ENCODE measurements at regions not wholly inside any gene's neighbourhood (a gene's known extent, or its start where the extent isn't known, plus 50 kb on each side); places are given as distances from the start of the nearest gene placed in this dataset.

- Mint-ChIP-seq H3K4me1 (no peaks in the 10 kb centered on the region), H3K4me3 (no peak overlapping the region), H3K27me3 (ENCODE audit: low read depth) (no peaks in the 10 kb centered on the region), H3K9me3 (no peaks in the 10 kb centered on the region), H3K36me3 (no peaks in the 10 kb centered on the region), H3K27ac (no peak overlapping the region)
- DNase-seq (ENCODE audit: low spot score): no peak
- ChIA-PET POLR2A (no interaction called here), CTCF (no interaction called here)
- TF ChIP-seq SOX15 (CRISPR knock-in tag; IDR thresholded peaks at IDR 0.05): no peak
- TF ChIP-seq ATF6 (CRISPR knock-in tag; IDR thresholded peaks at IDR 0.05): no peak
- TF ChIP-seq NR1H2 (CRISPR knock-in tag; IDR thresholded peaks at IDR 0.05): no peak
- TF ChIP-seq ATF2 (CRISPR knock-in tag; IDR thresholded peaks at IDR 0.05; ENCODE audit: borderline replicate concordance, low read depth): no peak
- no peak for TF ChIP-seq ZNF532 (CRISPR knock-in tag; IDR thresholded peaks at IDR 0.05; ENCODE audit: borderline replicate concordance)
- TF ChIP-seq PRRX2 (CRISPR knock-in tag; IDR thresholded peaks at IDR 0.05): no peak
- no peak for TF ChIP-seq ZNF232 (CRISPR knock-in tag; IDR thresholded peaks at IDR 0.05)
- no peak for TF ChIP-seq TP53 (CRISPR knock-in tag; IDR thresholded peaks at IDR 0.05)
- no peak for TF ChIP-seq E2F5 (CRISPR knock-in tag; IDR thresholded peaks at IDR 0.05)
- no peak for TF ChIP-seq CREB1 (CRISPR knock-in tag; IDR thresholded peaks at IDR 0.05)
- TF ChIP-seq PREB (CRISPR knock-in tag; IDR thresholded peaks at IDR 0.05; ENCODE audit: borderline replicate concordance): no peak
- ATAC-seq: no peak
Measured at GRCh38 chr2:194495046-194495445, 1162.0 kb upstream of the SLC39A10 start.

- CTCF ChIA-PET: no interaction called here
- Mint-ChIP-seq H3K4me1 (no peaks in the 10 kb centered on the region), H3K27ac (no peak overlapping the region), H3K4me3 (no peak overlapping the region), H3K27me3 (ENCODE audit: low read depth) (no peaks in the 10 kb centered on the region), H3K9me3 (no peaks in the 10 kb centered on the region), H3K36me3 (no peaks in the 10 kb centered on the region)
- POLR2A ChIA-PET: no interaction called here
- ATAC-seq (no peak), DNase-seq (ENCODE audit: low spot score) (no peak)
- no peak for TF ChIP-seq ATF2 (CRISPR knock-in tag; IDR thresholded peaks at IDR 0.05; ENCODE audit: borderline replicate concordance, low read depth)
- TF ChIP-seq IRF2 (CRISPR knock-in tag; IDR thresholded peaks at IDR 0.05; ENCODE audit: borderline replicate concordance, low read depth): no peak
Measured at GRCh38 chr2:194494401-194494800, 1162.6 kb upstream of the SLC39A10 start.

Measured in WTC11 (cell line).